ENCODE measurements at regions not wholly inside any gene's neighbourhood (a gene's known extent, or its start where the extent isn't known, plus 50 kb on each side); places are given as distances from the start of the nearest gene placed in this dataset.

DNA sequence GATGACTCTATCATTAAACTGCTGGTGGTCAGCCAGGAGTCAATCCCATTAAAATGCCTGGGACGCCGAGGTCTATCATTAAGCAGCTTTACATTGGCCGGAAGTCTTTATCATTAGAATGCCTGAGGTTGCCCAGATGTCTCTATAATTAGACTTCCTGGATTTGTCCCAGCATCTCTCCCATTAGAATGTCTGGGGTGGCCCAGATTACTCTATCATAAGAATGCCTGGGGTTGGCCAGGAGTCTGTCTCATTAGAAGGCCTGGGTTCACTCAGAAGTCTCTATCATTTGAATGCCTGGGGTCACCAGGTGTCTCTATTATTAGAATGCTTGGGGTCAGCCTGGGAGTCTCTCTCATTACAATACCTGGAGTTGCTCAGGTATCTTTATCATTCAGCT is 2227.2 kb downstream of the TP53TG3F start:
- no peak overlapping the region for H3K27ac ChIP-seq
- TF ChIP-seq, protein P1, sequence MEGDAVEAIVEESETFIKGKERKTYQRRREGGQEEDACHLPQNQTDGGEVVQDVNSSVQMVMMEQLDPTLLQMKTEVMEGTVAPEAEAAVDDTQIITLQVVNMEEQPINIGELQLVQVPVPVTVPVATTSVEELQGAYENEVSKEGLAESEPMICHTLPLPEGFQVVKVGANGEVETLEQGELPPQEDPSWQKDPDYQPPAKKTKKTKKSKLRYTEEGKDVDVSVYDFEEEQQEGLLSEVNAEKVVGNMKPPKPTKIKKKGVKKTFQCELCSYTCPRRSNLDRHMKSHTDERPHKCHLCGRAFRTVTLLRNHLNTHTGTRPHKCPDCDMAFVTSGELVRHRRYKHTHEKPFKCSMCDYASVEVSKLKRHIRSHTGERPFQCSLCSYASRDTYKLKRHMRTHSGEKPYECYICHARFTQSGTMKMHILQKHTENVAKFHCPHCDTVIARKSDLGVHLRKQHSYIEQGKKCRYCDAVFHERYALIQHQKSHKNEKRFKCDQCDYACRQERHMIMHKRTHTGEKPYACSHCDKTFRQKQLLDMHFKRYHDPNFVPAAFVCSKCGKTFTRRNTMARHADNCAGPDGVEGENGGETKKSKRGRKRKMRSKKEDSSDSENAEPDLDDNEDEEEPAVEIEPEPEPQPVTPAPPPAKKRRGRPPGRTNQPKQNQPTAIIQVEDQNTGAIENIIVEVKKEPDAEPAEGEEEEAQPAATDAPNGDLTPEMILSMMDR (conservative IDR thresholded peaks at IDR 0.05), result no peak

DNA sequence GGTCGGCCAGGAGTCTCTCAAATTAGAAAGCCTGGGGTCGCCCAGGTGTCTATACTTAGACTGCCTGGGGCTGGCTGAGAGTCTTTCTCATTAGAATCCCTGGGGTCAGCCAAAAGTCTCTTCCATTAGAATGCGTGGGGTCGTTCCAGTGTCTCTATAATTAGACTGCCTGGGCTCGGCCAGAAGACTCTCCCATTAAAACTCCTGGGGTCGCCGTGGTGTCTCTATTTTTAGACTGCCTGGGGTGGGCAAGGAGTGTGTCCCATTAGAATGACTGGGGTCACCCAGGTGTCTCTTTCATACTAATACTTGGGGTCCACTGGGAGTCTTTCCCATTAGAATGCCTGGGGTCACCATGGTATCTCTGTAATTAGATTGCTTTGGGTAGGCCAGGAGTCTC is 2227.7 kb downstream of the TP53TG3F start:
- H3K27ac ChIP-seq, result no peak overlapping the region
- TF ChIP-seq, protein P1 (conservative IDR thresholded peaks at IDR 0.05), result no peak

DNA sequence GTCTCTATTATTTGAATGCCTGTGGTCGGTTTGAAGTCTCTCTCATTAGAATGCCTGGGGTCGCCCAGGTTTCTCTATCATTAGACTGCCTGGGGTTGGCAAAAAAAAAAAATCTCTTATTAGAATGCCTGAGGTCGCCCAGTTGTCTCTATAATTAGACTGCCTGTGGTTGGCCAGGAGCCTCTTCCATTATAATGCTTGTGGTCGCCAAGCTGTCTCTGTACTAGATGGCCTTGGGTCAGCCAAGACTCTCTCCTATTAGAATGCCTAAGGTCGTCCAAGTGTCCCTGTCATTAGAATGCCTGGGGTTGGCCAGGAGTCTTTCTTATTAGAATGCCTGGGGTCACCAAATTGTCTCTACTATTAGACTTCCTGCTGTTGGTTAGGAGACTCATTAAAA is 2228.4 kb downstream of the TP53TG3F start:
- TF ChIP-seq, protein P1 (conservative IDR thresholded peaks at IDR 0.05), result no peak
- H3K27ac ChIP-seq, result no peak overlapping the region

DNA sequence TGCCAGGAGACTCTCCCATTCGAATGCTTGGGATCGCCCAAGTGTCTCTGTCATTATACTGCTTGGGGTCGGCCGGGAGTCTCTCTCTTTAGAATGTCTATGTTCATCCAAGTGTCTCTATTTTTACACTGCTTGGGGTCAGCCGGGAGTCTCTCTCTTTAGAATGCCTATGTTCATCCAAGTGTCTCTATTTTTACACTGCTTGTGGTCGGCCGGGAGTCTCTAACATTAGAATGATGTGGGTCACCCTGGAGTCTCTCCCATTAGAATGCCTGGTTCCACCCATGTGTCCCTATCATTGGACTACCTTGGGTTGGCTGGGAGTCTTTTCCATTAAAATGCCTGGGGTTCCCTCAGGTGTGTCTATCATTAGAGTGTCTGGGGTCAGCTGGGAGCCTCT is 2230.4 kb downstream of the TP53TG3F start:
- no peak overlapping the region for H3K27ac ChIP-seq
- TF ChIP-seq, protein P1 (conservative IDR thresholded peaks at IDR 0.05), result no peak

DNA sequence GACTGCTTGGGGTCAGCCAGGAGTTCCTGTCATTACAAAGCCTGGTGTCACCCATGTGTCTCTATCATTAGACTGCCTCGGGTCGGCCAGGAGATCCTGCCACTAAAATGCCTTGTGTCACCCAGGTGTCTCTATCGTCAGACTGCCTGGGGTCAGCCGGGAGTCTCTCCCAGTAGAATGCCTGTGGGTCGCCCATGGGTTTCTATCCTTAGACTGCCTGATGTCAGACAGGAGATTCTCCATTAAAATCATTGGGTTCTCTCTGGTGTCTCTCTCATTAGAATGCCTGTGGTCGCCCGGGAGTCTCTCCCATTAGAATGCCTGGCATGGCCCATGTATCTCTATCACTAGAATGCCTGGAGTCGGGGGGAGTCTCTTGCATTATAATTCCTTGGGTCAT is 2231.0 kb downstream of the TP53TG3F start:
- TF ChIP-seq, protein P1 (conservative IDR thresholded peaks at IDR 0.05), result no peak
- H3K27ac ChIP-seq, result no peak overlapping the region

DNA sequence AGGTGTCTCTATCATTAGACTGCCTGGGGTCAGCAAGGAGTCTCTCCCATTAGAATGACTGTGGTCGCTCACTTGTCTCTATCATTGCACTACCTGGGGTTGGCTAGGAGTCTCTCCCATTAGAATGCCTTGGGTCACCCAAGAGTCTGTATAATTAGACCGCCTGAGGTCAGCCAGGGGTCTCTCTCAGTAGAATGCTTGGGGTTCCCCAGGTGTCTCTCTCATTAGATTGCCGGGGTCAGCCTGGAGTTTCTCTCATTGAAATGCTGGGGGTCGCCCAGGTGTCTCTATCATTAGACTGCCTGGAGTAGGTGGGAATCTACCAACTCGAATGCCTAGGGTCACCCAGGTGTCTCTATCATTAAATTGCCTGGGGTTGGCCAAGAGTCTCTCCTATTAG is 2231.6 kb downstream of the TP53TG3F start:
- TF ChIP-seq, protein P1 (conservative IDR thresholded peaks at IDR 0.05), result no peak
- H3K27ac ChIP-seq, result no peak overlapping the region

DNA sequence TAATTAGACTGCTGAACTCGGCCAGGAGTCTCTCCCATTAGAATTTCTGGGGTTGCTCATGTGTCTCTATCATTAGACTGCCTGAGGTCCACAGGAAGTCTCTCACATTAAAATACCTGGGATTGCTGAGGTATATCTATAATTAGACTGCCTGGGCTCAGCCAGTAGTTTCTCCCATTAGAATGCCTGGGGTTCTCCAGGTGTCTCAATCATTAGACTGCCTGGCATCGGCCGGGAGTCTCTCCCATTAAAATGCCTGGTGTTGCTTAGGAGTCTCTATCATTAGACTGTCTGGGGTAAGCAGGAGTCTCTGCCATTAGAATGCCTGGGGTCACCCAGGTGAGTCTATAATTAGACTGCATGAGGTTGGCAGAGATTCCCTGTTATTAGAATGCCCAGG is 2233.4 kb downstream of the TP53TG3F start:
- no peak overlapping the region for H3K27ac ChIP-seq
- TF ChIP-seq, protein P1 (conservative IDR thresholded peaks at IDR 0.05), result no peak

DNA sequence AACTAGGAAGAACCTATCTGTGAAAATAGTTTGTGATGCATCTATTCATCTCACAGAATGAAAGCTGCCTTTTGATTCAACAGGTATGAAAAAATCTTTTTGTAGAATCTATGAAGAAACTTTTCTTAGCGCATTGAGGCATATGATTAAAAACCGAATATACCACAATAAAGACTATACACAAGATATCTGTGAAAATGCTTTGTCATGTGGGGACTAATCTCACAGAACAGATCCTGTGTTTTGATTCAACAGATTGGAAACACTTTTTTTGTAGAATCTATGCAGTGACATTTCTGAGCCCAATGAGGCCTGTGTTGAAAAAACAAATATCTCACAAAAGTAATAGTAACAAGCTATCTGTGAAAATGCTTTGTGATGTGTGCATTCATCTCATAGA is 2247.5 kb downstream of the TP53TG3F start:
- TF ChIP-seq, protein P1 (conservative IDR thresholded peaks at IDR 0.05), result no peak
- H3K27ac ChIP-seq, result no peak overlapping the region

Measured in VCaP (cell line).